ENCODE measurements at regions not wholly inside any gene's neighbourhood (a gene's known extent, or its start where the extent isn't known, plus 50 kb on each side); places are given as distances from the start of the nearest gene placed in this dataset.
A peak's percentile ranks its signal among the peaks of the same experiment; 100 is the strongest.

DNA sequence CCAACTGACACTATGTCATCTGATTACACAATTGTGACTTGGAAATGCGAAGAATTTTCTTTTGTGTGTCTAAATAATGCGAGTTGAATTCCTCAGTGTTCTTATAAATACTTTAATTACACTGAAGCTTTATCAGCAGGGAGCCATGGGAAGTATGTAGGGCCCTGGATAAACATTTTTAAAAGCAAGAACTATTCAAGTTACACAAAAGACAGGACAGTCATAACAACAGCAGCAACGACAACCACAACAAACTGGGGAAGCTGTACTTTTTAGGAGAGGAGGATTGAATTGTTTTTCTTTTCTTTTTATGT is 250.3 kb upstream of the ZNF608 start:
- H3K4me1 Mint-ChIP-seq = peaks cover 11% of the 10 kb centered on the region
- H3K9me3 Mint-ChIP-seq = no peaks in the 10 kb centered on the region
- no peaks in the 10 kb centered on the region for H3K27me3 Mint-ChIP-seq
- H3K36me3 Mint-ChIP-seq = no peaks in the 10 kb centered on the region
- no peak for ATAC-seq
- no peak overlapping the region for H3K4me3 Mint-ChIP-seq
- no peak overlapping the region for H3K27ac Mint-ChIP-seq

DNA sequence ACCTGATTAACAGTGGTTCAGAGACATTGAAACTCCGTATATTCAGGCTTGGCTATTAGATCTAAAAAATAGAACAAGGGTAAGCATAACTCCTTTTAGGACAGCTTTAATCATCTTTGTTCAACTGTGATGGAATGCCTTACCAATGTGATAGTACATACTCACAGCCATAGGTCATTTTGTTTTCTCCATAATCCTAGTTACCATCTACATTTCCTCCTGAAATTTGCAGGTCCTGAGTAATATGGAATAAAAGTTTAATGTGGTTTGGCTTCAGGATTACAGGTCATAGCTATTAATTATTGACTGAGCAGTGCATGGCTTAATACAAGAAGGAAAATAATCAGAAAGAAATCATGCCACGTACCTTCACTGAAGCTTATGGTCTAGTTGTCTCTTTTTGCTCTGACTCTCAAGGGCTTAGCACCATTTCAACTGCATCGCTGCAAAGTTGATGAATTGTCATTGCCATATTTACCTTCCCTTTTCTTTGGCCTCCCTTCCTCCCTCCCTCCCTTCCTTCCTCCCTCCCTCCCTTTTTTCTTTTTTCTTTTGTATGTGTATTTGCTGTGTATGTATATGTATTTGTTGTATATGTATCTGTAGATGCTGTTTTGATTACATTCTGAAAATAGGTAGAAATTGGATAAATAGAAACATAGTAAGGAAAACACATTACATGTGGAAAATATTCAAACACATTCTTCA is 250.9 kb upstream of the ZNF608 start:
- H3K4me1 Mint-ChIP-seq = peaks cover 16% of the 10 kb centered on the region
- H3K27me3 Mint-ChIP-seq = no peaks in the 10 kb centered on the region
- no peak for ATAC-seq
- no peak overlapping the region for H3K4me3 Mint-ChIP-seq
- H3K9me3 Mint-ChIP-seq = no peaks in the 10 kb centered on the region
- H3K27ac Mint-ChIP-seq = no peak overlapping the region
- H3K36me3 Mint-ChIP-seq = no peaks in the 10 kb centered on the region

GRCh38 chr5:124998520-124998919 is 252.1 kb upstream of the ZNF608 start:
- no peaks in the 10 kb centered on the region for H3K36me3 Mint-ChIP-seq
- H3K27me3 Mint-ChIP-seq = no peaks in the 10 kb centered on the region
- peaks cover 28% of the 10 kb centered on the region for H3K4me1 Mint-ChIP-seq
- H3K27ac Mint-ChIP-seq = no peak overlapping the region
- H3K4me3 Mint-ChIP-seq = no peak overlapping the region
- ATAC-seq = no peak
- H3K9me3 Mint-ChIP-seq = no peaks in the 10 kb centered on the region

- ATAC-seq = peak; percentile 73
- peaks cover 52% of the 10 kb centered on the region for H3K4me1 Mint-ChIP-seq
- H3K27me3 Mint-ChIP-seq = no peaks in the 10 kb centered on the region
- peak overlapping the region; percentile 20 for H3K27ac Mint-ChIP-seq
- no peaks in the 10 kb centered on the region for H3K36me3 Mint-ChIP-seq
- H3K9me3 Mint-ChIP-seq = no peaks in the 10 kb centered on the region
- H3K4me3 Mint-ChIP-seq = no peak overlapping the region
These were observed 256.5 kb upstream of the ZNF608 start for GRCh38 chr5:125002727-125003598.

DNA sequence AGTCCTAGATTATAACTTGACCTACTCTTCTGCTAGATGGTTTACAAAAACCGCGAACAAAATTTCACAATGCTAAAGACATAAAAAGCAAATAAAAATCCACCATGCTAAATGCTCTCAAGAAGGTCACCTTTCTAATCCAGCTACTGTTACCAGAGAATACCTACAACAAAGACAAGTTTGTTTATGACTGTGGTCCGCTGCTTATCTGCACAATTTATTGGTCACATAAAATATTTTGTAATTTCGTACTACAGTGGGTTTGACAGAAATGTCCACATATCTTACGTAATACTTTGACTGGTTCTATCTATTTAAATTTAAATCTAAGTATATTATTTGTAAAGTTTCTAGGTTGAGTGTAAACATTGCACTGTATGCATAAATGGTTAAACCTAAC is 257.6 kb upstream of the ZNF608 start:
- Mint-ChIP-seq H3K4me1 (peaks cover 54% of the 10 kb centered on the region), H3K9me3 (no peaks in the 10 kb centered on the region), H3K4me3 (no peak overlapping the region), H3K27me3 (no peaks in the 10 kb centered on the region), H3K27ac (no peak overlapping the region), H3K36me3 (no peaks in the 10 kb centered on the region)
- ATAC-seq = no peak

DNA sequence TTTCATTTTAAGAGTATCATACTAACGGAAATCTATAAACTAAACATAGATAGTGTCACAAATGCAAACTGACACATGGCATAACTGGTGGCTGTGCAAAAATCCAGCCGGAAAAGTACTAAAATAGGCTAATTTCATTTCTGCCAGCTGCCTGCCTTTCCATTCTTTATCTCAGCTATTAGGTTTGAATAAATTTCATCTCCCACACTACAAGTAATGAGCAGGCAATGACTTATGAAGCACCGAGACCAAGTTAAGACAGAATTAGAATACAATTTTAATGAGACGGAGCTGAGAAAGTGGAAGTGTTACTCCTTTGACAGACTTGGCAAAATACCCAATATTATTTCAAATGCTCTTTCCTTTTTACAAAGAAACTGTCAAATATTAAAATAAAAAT is 258.8 kb upstream of the ZNF608 start:
- peak; percentile 68 for ATAC-seq
- Mint-ChIP-seq H3K27ac (peak overlapping the region; percentile 84), H3K27me3 (no peaks in the 10 kb centered on the region), H3K9me3 (no peaks in the 10 kb centered on the region), H3K4me1 (peaks cover 50% of the 10 kb centered on the region), H3K36me3 (no peaks in the 10 kb centered on the region), H3K4me3 (peak overlapping the region; percentile 22)

DNA sequence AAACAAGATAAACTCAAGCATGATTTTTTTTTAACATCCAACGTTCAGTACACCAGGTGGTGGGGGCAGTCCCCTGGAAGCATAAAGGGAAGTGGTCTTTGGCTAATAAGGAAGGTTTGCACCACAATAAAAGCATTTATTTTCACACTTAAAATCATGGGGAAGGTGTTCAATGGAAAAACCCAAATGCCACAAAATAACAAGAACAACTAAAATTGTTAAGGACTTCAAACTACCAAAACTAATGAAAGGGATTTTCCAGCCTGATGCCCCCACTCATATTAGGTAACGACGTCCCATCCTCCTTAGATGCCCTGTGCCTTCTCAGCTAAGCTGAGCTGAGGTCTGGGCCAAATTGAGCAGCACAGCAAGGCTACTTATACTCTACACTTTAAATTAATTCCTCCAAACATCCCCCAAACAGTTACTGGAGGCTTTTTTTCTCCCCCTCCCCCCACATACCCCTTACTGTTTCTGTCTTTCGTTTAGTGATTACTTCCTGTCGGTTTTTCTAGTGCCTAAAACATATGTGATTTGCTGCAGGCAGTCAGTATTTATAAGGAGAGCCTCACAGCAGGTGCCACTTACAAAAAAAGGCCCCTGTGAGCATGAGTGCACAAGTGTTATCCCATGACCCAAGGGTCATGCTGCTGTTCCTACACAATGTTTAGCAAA is 259.7 kb upstream of the ZNF608 start:
- peak; percentile 85 for ATAC-seq
- H3K27me3 Mint-ChIP-seq = no peaks in the 10 kb centered on the region
- H3K4me1 Mint-ChIP-seq = peaks cover 49% of the 10 kb centered on the region
- no peaks in the 10 kb centered on the region for H3K9me3 Mint-ChIP-seq
- H3K36me3 Mint-ChIP-seq = no peaks in the 10 kb centered on the region
- H3K27ac Mint-ChIP-seq = peak overlapping the region; percentile 84
- H3K4me3 Mint-ChIP-seq = peak overlapping the region; percentile 56

GRCh38 chr5:125010356-125010755 is 263.9 kb upstream of the ZNF608 start:
- ATAC-seq = no peak
- Mint-ChIP-seq H3K27me3 (no peaks in the 10 kb centered on the region), H3K4me3 (no peak overlapping the region), H3K36me3 (no peaks in the 10 kb centered on the region), H3K4me1 (peaks cover 28% of the 10 kb centered on the region), H3K27ac (no peak overlapping the region), H3K9me3 (no peaks in the 10 kb centered on the region)

- Mint-ChIP-seq H3K27ac (no peak overlapping the region), H3K4me1 (peaks cover 24% of the 10 kb centered on the region), H3K4me3 (no peak overlapping the region), H3K27me3 (no peaks in the 10 kb centered on the region), H3K9me3 (no peaks in the 10 kb centered on the region), H3K36me3 (no peaks in the 10 kb centered on the region)
- peak; percentile 25 for ATAC-seq
These were observed 264.6 kb upstream of the ZNF608 start for GRCh38 chr5:125011014-125011413.

- no peaks in the 10 kb centered on the region for H3K27me3 Mint-ChIP-seq
- no peaks in the 10 kb centered on the region for H3K9me3 Mint-ChIP-seq
- no peak overlapping the region for H3K4me3 Mint-ChIP-seq
- peaks cover 20% of the 10 kb centered on the region for H3K4me1 Mint-ChIP-seq
- H3K27ac Mint-ChIP-seq = no peak overlapping the region
- ATAC-seq = no peak
- no peaks in the 10 kb centered on the region for H3K36me3 Mint-ChIP-seq
These were observed 265.0 kb upstream of the ZNF608 start for GRCh38 chr5:125011419-125011818.

DNA sequence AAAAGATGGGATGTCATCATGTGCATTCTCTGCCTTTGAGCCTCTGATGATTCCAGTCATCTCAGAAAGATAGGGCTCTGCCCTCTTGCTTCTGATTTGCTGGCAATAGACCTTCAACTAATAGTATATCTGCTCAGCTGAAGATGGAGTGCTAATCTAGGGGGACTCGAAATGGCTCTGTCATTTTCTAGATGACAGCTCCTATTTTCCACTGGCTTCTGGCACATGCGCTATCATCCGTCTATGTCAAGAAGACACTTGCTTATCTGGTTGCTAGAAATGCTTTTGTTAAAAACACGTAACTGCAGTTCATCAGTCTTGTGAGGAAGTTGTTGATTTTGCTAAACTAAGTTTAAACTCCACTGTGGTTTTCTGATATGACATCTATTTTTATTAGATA is 265.5 kb upstream of the ZNF608 start:
- H3K4me1 Mint-ChIP-seq = peaks cover 15% of the 10 kb centered on the region
- no peak overlapping the region for H3K27ac Mint-ChIP-seq

GRCh38 chr5:125012727-125013451 is 266.4 kb upstream of the ZNF608 start:
- Mint-ChIP-seq H3K27ac (no peak overlapping the region), H3K4me3 (no peak overlapping the region)

More for the DNA sequence above, 265.5 kb upstream of the ZNF608 start:
- no peak overlapping the region for H3K4me3 Mint-ChIP-seq
- H3K36me3 Mint-ChIP-seq = no peaks in the 10 kb centered on the region
- ATAC-seq = no peak
- no peaks in the 10 kb centered on the region for H3K9me3 Mint-ChIP-seq
- no peaks in the 10 kb centered on the region for H3K27me3 Mint-ChIP-seq

GRCh38 chr5:125014202-125014601 is 267.8 kb upstream of the ZNF608 start:
- Mint-ChIP-seq H3K27me3 (no peaks in the 10 kb centered on the region), H3K9me3 (no peaks in the 10 kb centered on the region), H3K27ac (no peak overlapping the region), H3K4me1 (peaks cover 6% of the 10 kb centered on the region), H3K36me3 (no peaks in the 10 kb centered on the region), H3K4me3 (no peak overlapping the region)
- ATAC-seq = no peak

More at GRCh38 chr5:125012727-125013451, 266.4 kb upstream of the ZNF608 start:
- Mint-ChIP-seq H3K36me3 (no peaks in the 10 kb centered on the region), H3K4me1 (peaks cover 9% of the 10 kb centered on the region), H3K27me3 (no peaks in the 10 kb centered on the region), H3K9me3 (no peaks in the 10 kb centered on the region)
- ATAC-seq = no peak

DNA sequence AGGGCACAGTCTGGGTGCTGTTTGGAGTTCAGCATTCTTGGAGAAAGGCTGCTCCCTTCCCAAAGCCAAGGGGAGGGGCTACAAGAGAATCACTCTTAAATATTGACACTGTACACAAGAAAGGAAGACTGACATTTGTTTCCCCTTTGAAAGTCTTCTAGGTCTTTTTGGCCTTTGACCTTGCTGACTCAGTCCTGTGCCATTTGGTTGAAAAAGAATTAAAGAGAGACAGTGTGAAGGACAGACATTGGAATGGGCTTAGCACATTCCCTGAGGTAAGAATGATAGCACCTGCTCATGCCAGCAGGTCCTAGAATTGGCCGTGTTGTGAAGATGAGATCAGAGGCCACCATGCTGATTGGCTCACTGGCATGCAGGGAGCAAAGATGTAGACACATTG is 271.4 kb upstream of the ZNF608 start:
- Mint-ChIP-seq H3K9me3 (no peaks in the 10 kb centered on the region), H3K4me1 (no peaks in the 10 kb centered on the region), H3K27ac (no peak overlapping the region), H3K36me3 (no peaks in the 10 kb centered on the region), H3K27me3 (no peaks in the 10 kb centered on the region), H3K4me3 (no peak overlapping the region)
- no peak for ATAC-seq

DNA sequence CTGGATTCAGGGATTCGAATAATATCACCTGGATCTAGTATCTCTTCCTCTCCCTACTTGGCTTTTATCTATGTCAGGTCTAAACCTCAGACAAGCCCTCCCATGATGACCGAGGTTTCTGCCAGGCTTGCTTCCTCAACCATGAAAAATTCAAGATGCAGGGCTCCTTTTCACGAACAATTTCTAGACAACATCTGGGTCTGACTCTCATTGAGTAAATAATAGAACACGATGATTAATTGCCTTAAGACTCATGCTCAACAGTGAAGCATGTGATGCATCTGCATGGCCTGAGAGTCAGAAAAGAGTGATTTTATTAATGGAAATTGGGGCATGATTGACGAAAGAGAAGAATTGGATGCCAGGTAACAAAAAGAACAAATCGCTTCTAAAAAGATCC is 277.2 kb upstream of the ZNF608 start:
- ATAC-seq = no peak

More for the DNA sequence above, 277.2 kb upstream of the ZNF608 start:
- Mint-ChIP-seq H3K4me3 (no peak overlapping the region), H3K27ac (peak overlapping the region; percentile 36), H3K9me3 (no peaks in the 10 kb centered on the region), H3K4me1 (peaks cover 6% of the 10 kb centered on the region), H3K27me3 (no peaks in the 10 kb centered on the region), H3K36me3 (no peaks in the 10 kb centered on the region)
